ENCODE measurements at regions not wholly inside any gene's neighbourhood (a gene's known extent, or its start where the extent isn't known, plus 50 kb on each side); places are given as distances from the start of the nearest gene placed in this dataset.
A peak's percentile ranks its signal among the peaks of the same experiment; 100 is the strongest.

GRCh38 chr16:80489173-80489572, 51.6 kb upstream of the DYNLRB2 start:
- no peak for DNase-seq (ENCODE audit: low spot score)

DNA sequence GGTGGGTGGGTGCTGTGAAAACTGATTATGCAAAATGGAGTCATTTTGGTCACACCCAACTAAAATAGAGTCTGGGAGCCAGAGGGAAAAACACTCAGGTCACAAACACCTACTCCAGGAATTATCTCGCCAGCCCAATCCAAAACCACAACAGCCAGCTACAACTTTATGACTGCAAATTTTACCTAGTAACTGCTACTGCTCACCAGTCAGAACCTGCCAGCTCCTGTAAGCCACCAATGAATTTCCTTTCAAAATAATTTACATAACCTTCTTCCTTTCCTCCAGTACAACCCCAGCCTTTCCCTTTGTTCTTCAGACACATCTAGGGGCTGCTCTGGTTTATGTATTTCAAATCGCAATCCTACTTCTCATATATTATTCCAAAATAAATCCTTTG, 52.6 kb upstream of the DYNLRB2 start:
- DNase-seq (ENCODE audit: low spot score) = no peak

DNA sequence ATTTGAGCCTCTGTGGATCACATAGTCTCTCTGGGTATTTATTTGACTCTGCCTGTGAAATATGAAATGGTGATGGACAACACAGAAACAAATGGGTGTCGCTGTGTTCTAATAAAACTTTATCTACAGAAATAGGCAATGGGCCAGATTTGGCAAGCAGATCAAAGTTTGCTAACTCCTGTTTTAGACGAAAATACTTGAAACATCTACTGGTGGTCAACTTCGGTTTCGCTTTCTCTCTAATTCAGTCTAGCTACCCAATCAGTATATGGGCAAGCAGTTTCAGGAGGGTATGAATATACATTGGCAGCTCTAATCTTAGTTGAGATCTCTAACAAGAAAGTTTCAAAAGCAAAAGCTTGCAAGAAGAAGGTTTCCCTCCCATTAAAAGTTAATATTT, 60.1 kb upstream of the DYNLRB2 start:
- no peak for DNase-seq (ENCODE audit: low spot score)

DNA sequence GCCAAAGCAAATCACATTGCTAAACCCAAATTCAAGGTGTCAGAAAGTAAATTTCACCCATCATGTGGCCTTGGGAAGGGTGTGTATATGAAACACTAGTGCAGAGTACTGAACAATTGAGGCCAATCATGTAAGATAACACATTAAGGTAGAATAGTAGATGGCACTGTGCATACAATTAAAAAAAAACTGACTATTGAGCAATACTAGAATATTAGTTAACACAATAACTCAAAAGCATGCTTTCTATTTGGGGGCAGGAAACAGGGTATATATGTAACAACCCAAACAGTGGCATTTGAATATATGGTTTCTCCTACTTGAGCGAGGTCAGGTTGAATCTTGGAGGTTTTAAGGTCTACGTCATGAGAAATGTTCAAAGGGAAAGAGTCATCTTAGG, 63.0 kb upstream of the DYNLRB2 start:
- DNase-seq (ENCODE audit: low spot score) = no peak

DNA sequence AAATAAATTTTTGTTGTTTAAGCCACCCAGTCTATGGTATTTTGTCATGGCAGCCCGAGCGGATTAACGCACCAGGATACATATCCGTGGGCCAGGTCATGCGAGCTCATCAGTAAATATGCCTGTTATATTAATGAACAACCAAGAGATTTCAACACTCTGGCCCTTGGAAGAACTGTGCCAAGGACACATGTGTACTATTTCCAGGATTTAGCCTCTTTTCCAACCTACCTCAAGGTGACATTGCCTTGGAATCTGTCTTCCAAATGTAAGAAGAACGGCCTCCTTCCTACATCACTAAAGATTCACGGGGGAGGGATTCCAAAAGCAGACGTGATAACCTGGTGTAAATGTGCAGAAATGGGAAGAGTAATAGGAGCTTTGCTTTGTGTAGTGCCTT, 72.8 kb upstream of the DYNLRB2 start:
- DNase-seq (ENCODE audit: low spot score) = no peak

- peak; percentile 74 for DNase-seq (ENCODE audit: low spot score)
Observed at GRCh38 chr16:80466024-80466987, 74.5 kb upstream of the DYNLRB2 start.

DNA sequence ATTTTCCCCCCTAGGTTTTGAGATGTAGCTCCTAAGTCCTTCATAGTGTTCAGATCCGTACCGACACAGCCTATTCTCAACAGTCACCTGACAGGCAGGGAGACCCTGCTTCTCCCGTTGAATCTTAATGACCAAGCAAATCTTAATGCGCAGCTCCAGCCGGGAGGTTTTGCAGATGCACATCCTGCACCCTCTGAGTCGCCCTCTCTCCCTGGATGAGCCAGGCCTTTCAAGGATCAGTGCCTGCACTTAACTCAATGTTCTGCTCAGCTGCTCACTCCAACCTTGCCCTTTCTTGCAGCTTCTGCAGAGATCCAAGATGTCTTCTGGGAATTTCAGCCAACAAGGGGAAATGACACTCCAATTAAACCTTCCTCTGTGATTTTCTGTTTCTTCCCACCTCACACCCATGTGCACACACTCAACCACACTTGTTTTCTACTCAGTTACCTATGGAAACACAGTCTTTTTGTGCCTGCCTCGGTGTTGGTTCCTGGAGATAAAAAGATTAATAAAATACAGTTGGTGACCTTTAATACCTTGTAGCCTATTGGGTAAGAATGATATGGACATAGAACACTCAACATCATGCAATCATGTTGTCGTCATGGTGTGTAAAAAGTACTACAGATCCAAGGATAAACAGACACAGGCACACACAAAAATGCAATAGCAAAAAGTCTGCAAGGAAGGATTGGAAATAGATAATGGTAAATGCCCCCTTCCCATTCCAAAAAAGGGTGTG, 76.9 kb upstream of the DYNLRB2 start:
- no peak for DNase-seq (ENCODE audit: low spot score)

DNA sequence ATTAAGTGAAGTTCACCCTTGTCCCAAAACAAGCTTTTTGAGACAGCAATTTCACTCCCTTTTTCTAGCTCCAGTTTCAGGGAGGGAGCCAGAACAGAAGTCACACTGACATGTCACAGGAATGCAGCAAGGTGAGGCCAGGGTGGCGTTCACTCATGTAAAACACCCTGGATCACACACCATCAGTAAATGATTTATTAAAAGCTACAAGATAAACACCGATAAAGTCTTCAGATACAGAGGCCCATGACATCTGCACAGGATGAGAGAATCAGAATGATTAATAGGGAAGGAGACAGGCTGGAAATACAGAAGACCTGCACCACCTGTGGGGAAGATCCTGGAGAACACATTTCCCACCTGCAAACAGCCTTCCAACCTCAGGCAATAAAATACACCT, 77.5 kb upstream of the DYNLRB2 start:
- DNase-seq (ENCODE audit: low spot score) = no peak

DNA sequence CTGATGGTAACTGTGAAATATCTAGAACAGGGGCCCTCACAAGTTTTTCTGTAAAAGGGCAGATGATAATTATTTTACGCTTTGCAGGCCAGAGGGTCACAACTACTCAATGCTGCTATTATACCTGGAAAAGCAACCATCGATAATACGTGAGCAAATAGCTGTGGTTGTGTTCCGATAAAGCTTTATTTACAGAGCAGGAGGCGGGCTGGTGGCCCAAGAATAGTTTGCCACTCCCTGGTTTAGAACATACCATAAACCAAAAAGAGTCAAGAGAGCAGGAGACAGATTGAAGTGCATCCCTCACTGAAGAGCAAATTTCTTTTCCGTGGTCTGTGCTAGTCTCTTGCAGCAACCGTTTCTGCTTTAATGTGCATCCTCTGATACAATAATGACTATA, 77.9 kb upstream of the DYNLRB2 start:
- no peak for DNase-seq (ENCODE audit: low spot score)

DNA sequence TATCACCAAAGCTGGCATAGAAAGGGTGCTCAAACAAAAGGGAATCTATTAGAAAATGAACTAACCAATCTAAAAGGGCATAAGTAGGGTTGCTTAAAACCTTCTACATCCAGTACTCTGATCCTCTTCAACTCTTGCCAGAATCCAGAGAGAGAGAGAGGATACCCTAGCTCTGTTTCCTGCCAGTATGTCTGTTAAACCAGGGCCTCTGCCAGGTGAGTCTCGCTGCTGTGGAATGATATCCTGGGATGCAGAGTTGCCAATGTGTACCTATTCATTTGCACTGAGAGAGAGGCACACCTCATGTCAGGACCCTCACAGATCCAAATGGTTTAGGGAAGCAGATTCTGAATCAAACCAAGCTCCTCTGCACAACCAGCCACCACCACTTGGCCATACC, 79.8 kb upstream of the DYNLRB2 start:
- DNase-seq (ENCODE audit: low spot score) = no peak

DNA sequence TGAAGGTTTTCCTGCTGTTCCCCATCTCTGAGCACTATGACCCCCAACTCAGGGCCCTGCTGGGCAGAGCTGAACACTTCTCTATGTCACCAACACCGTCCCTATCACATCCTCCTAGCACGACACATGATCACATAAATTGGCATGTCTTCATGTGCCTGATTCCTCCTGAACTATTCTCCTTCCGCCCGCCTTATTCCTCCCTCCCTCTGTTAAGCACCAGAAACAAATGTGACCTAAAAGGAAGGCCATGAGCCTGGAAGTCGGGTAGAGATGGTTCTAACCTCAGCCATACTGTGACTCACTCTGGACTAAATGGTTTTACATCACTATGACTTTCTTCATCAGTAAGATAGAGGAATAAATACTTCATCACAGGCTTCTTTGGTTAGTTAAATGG, 80.8 kb upstream of the DYNLRB2 start:
- DNase-seq (ENCODE audit: low spot score) = no peak

GRCh38 chr16:80459331-80459777, 81.4 kb upstream of the DYNLRB2 start:
- DNase-seq (ENCODE audit: low spot score) = no peak

GRCh38 chr16:80457871-80458270, 82.9 kb upstream of the DYNLRB2 start:
- DNase-seq (ENCODE audit: low spot score) = no peak

- no peak for DNase-seq (ENCODE audit: low spot score)
Observed at GRCh38 chr16:80454802-80455201, 86.0 kb upstream of the DYNLRB2 start.

GRCh38 chr16:80449392-80449791, 91.4 kb upstream of the DYNLRB2 start:
- DNase-seq (ENCODE audit: low spot score) = no peak

- no peak for DNase-seq (ENCODE audit: low spot score)
Observed at GRCh38 chr16:80447241-80447640, 93.6 kb upstream of the DYNLRB2 start.

DNA sequence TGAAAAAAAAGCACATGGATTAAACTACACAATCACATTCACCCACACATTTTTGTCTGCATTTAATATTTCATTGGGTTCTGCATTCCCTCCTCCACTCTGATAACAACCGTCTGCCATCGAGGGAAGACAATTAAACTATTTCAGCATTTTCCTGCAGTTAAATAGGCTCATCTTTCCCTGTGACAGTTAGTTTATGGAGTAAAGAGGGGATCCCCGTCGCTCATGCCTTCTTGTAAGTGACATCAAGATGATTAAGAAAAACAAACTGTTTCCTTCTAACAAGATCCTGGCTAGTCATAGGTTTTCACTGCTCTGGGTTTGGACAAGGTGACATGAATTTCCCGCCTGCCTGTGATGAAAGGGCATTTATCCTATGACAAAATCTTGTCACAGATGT, 98.0 kb upstream of the DYNLRB2 start:
- no peak for DNase-seq (ENCODE audit: low spot score)

DNA sequence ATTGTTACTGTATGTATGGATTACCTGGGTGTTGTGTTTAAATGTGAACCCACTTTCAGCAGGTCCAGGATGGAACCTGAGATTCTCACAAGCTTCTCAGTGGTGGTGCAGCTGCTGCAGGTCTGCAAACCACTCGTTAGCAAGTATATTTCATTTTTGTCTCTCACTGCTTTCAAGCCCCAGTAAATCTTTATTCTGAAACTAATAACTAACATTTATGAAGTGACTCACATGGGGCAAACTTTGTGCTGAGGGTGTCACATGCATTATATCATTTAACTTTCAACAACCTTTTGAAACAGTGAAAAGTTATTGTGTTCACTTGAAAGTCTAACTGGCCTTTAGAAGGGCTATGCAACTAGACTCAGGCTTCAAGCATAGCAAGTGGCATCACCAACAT, 98.9 kb upstream of the DYNLRB2 start:
- no peak for DNase-seq (ENCODE audit: low spot score)

DNA sequence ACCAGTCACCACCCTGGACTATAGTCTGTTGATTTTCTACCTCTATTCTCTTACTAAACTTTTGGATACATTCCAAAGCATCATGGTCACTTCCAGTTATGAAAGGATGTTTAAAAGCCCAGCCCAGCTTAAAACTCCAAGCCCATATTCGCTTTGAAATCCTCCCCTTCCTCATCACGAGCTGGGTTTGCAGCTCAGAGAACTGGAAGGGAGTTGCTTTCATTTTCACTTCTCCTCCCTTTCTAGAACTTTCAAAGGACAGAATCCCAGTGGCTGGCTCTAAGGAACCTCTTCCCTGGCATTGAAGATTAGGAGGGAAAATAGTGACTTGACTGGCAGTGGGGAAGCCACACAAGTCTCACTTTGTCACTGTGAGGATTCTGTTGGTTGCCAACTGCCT, 100.1 kb upstream of the DYNLRB2 start:
- no peak for DNase-seq (ENCODE audit: low spot score)

- no peak for DNase-seq (ENCODE audit: low spot score)
Observed at GRCh38 chr16:80437707-80438106, 103.1 kb upstream of the DYNLRB2 start.

DNA sequence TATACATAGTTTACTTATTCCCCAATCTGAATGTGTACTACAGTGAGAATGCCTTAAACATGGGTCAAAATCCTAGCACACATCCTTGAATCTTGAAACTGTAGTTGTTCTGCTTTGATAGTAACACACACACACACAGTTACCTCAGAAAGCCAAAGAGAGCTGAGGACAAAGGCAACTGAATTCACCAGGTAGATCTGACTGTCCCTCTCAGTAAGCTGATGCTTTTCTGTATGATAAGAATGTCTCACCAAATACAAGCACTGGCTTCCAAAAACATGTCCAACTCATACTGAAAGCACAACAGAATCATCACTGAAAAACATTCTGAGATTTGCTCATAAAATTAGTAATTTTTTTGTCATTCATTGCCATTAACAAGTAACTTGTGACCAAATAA, 104.3 kb upstream of the DYNLRB2 start:
- no peak for DNase-seq (ENCODE audit: low spot score)

- no peak for DNase-seq (ENCODE audit: low spot score)
Observed at GRCh38 chr16:80433623-80434022, 107.2 kb upstream of the DYNLRB2 start.

DNA sequence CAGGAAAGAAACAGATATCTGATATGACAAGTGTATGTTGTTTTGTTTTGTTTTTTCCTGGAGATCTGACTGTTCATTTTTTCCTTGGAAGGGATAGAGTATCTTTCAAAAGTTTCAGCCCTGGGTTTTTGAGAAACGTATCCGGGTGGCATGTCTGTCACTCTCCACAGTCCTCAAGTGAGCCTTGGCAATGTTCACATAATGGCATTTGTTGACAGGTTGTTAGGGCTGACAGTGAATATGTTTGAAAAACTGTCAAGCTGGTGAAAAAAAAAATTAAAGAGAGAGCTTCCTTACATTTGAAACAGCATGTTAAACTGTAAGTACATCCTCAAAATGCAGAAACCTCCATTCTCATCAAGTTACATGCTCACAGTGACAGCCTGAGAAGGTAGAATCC, 113.0 kb upstream of the DYNLRB2 start:
- no peak for DNase-seq (ENCODE audit: low spot score)

All from NAMALWA (cell line).